ENCODE measurements at regions not wholly inside any gene's neighbourhood (a gene's known extent, or its start where the extent isn't known, plus 50 kb on each side); places are given as distances from the start of the nearest gene placed in this dataset.

DNA sequence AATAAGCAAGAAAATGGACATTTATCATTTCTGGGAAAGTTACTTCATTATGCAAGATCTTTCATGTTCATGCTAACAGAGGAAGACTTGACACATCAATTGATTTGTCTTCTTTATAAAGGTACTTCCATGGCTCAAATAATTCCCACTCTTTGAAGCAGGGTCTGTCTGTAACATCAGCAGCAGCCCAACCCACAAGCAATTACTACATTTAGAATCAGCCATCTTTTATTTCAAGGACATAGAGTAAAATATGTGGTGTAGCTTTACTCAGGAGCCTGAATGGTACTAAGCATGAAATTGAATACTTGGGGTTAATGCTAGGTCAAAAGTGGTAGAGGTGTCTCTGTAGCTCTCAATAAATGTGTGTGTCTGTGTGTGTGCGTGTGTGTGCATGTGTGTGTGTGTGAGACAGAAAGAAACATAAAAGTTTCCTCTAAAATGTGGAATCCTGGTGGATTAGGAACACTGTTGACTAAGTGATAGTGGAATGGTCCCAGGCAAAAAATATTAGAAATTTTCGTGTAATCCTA, 581.1 kb downstream of the CAAP1 start:
- no peak for TF ChIP-seq TAF1 (IDR thresholded peaks at IDR 0.05; ENCODE audit: borderline replicate concordance, insufficient read depth, low read length)

GRCh38 chr9:26310294-26310693, 582.3 kb downstream of the CAAP1 start:
- TF ChIP-seq TAF1 (IDR thresholded peaks at IDR 0.05; ENCODE audit: borderline replicate concordance, insufficient read depth, low read length) (no peak), SIN3A (IDR thresholded peaks at IDR 0.05; ENCODE audit: borderline replicate concordance, insufficient read depth, low read length) (no peak), POLR2AphosphoS5 (IDR thresholded peaks at IDR 0.05; ENCODE audit: low read depth, low read length) (no peak), FOXP2 (optimal IDR thresholded peaks at IDR 0.05; ENCODE audit: borderline replicate concordance, extremely low read depth, extremely low read length, insufficient read depth) (no peak)
- TF ChIP-seq, protein P1, sequence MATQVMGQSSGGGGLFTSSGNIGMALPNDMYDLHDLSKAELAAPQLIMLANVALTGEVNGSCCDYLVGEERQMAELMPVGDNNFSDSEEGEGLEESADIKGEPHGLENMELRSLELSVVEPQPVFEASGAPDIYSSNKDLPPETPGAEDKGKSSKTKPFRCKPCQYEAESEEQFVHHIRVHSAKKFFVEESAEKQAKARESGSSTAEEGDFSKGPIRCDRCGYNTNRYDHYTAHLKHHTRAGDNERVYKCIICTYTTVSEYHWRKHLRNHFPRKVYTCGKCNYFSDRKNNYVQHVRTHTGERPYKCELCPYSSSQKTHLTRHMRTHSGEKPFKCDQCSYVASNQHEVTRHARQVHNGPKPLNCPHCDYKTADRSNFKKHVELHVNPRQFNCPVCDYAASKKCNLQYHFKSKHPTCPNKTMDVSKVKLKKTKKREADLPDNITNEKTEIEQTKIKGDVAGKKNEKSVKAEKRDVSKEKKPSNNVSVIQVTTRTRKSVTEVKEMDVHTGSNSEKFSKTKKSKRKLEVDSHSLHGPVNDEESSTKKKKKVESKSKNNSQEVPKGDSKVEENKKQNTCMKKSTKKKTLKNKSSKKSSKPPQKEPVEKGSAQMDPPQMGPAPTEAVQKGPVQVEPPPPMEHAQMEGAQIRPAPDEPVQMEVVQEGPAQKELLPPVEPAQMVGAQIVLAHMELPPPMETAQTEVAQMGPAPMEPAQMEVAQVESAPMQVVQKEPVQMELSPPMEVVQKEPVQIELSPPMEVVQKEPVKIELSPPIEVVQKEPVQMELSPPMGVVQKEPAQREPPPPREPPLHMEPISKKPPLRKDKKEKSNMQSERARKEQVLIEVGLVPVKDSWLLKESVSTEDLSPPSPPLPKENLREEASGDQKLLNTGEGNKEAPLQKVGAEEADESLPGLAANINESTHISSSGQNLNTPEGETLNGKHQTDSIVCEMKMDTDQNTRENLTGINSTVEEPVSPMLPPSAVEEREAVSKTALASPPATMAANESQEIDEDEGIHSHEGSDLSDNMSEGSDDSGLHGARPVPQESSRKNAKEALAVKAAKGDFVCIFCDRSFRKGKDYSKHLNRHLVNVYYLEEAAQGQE (IDR thresholded peaks at IDR 0.05; ENCODE audit: insufficient read depth in 1 of 2, low read depth in 2 of 2, low read length in 2 of 2): no peak

DNA sequence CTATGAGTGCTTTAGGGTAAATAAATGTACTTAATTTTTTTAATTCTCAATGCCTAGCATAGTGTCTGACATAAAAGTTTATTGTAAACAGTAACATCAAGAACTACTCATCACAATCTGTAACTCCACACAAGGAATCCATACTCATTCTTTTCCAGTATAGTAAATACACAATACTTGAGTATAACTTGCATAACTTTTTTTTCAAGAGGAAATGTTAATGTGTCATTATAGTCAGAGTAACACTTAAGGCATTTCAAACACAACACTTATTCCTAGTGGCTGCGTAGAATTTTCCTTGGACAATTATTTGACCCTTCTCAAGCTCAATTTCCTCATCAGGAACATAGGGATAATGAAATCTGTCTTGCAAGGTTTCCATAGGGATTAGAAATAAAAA, 584.3 kb downstream of the CAAP1 start:
- TF ChIP-seq POLR2AphosphoS5 (IDR thresholded peaks at IDR 0.05; ENCODE audit: low read depth, low read length) (no peak), FOXP2 (optimal IDR thresholded peaks at IDR 0.05; ENCODE audit: borderline replicate concordance, extremely low read depth, extremely low read length, insufficient read depth) (no peak), TAF1 (IDR thresholded peaks at IDR 0.05; ENCODE audit: borderline replicate concordance, insufficient read depth, low read length) (no peak), SIN3A (IDR thresholded peaks at IDR 0.05; ENCODE audit: borderline replicate concordance, insufficient read depth, low read length) (no peak)
- TF ChIP-seq, protein P1 (IDR thresholded peaks at IDR 0.05; ENCODE audit: insufficient read depth in 1 of 2, low read depth in 2 of 2, low read length in 2 of 2): no peak

DNA sequence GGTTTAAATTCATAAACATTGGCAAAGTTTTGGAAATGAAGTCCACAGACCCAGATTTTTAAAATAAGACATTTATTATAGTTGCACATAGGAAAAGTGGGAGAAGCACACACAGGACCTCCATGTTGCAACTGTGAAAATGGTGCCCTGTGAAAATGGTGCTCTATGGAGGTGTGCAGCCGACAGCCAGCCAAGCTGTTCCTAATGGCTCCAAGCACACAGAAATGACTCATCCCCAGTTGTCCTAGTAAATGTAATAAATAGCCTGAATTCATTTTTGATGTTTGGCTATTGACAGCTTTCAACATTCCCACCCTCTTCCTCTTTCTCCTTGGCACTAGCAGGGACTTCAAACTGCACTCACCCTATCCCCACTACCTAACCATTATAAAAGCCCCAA, 590.9 kb downstream of the CAAP1 start:
- no peak for TF ChIP-seq TAF1 (IDR thresholded peaks at IDR 0.05; ENCODE audit: borderline replicate concordance, insufficient read depth, low read length)
- TF ChIP-seq SIN3A (IDR thresholded peaks at IDR 0.05; ENCODE audit: borderline replicate concordance, insufficient read depth, low read length): no peak
- no peak for TF ChIP-seq POLR2AphosphoS5 (IDR thresholded peaks at IDR 0.05; ENCODE audit: low read depth, low read length)

- TF ChIP-seq POLR2AphosphoS5 (IDR thresholded peaks at IDR 0.05; ENCODE audit: low read depth, low read length) (no peak), SIN3A (IDR thresholded peaks at IDR 0.05; ENCODE audit: borderline replicate concordance, insufficient read depth, low read length) (no peak), FOXP2 (optimal IDR thresholded peaks at IDR 0.05; ENCODE audit: borderline replicate concordance, extremely low read depth, extremely low read length, insufficient read depth) (no peak), TAF1 (IDR thresholded peaks at IDR 0.05; ENCODE audit: borderline replicate concordance, insufficient read depth, low read length) (no peak)
- TF ChIP-seq, protein P1 (IDR thresholded peaks at IDR 0.05; ENCODE audit: insufficient read depth in 1 of 2, low read depth in 2 of 2, low read length in 2 of 2): no peak
Measured at GRCh38 chr9:26301046-26301445, 591.6 kb downstream of the CAAP1 start.

- TF ChIP-seq, protein P1 (IDR thresholded peaks at IDR 0.05; ENCODE audit: insufficient read depth in 1 of 2, low read depth in 2 of 2, low read length in 2 of 2): no peak
Measured at GRCh38 chr9:26296910-26297572, 595.6 kb downstream of the CAAP1 start.

Measured in PFSK-1 (cell line).